Chondrocyte (in vitro differentiated cells): ENCODE measurements at regions not wholly inside any gene's neighbourhood (a gene's known extent, or its start where the extent isn't known, plus 50 kb on each side); places are given as distances from the start of the nearest gene placed in this dataset.

Source experiments
- DNase-seq: peaks from one replicate; pipeline ENCODE4 v3.0.0; 2021; ENCODE audit warnings: mixed read lengths, low spot score
- H3K27ac Mint-ChIP-seq: one replicate; pipeline ENCODE4 v1.8.0; 2021; ENCODE audit warnings: mild to moderate bottlenecking, moderate library complexity, mixed read lengths; ENCODE audit not compliant: unreplicated experiment
- H3K27me3 Mint-ChIP-seq: 2 replicates; pipeline ENCODE4 v1.8.0; 2021; ENCODE audit warnings: low read depth, mixed read lengths
- H3K36me3 Mint-ChIP-seq: 2 replicates; pipeline ENCODE4 v1.8.0; 2021; ENCODE audit warnings: low read depth, mixed read lengths
- H3K4me1 Mint-ChIP-seq: 2 replicates; pipeline ENCODE4 v1.8.0; 2021; ENCODE audit warnings: low read depth, mild to moderate bottlenecking, mixed read lengths
- H3K4me3 Mint-ChIP-seq: one replicate; pipeline ENCODE4 v1.8.0; 2021; ENCODE audit warnings: mild to moderate bottlenecking, moderate library complexity, mixed read lengths; ENCODE audit not compliant: unreplicated experiment
- H3K9me3 Mint-ChIP-seq: 2 replicates; pipeline ENCODE4 v1.8.0; 2021; ENCODE audit warnings: low read depth, mixed read lengths
- CTCF ChIP-seq: fragments of 200-600 bp; sonication (generic); IDR thresholded peaks from 2 replicates; pipeline ENCODE4 v1.5.0; 2021; ENCODE audit warnings: antibody characterized with exemption, mild to moderate bottlenecking, moderate library complexity

GRCh38 chr2:37454851-37455762 is 110.7 kb downstream of the QPCT start:
- peaks cover 41% of the 10 kb centered on the region for H3K4me1 Mint-ChIP-seq
- H3K27me3 Mint-ChIP-seq = no peaks in the 10 kb centered on the region
- no peak for DNase-seq
- no peak for TF ChIP-seq CTCF
- H3K4me3 Mint-ChIP-seq = no peak overlapping the region
- no peak overlapping the region for H3K27ac Mint-ChIP-seq
- H3K36me3 Mint-ChIP-seq = no peaks in the 10 kb centered on the region
- no peaks in the 10 kb centered on the region for H3K9me3 Mint-ChIP-seq

GRCh38 chr2:37456479-37456878 is 112.0 kb downstream of the QPCT start:
- Mint-ChIP-seq H3K4me3 (no peak overlapping the region), H3K4me1 (peaks cover 51% of the 10 kb centered on the region), H3K9me3 (peaks cover 3% of the 10 kb centered on the region), H3K36me3 (no peaks in the 10 kb centered on the region), H3K27ac (no peak overlapping the region), H3K27me3 (no peaks in the 10 kb centered on the region)
- no peak for DNase-seq
- no peak for TF ChIP-seq CTCF

GRCh38 chr2:37457401-37457901 is 113.0 kb downstream of the QPCT start:
- H3K4me1 Mint-ChIP-seq = peaks cover 52% of the 10 kb centered on the region
- DNase-seq = no peak
- peak overlapping the region; percentile 60 for H3K27ac Mint-ChIP-seq
- H3K27me3 Mint-ChIP-seq = no peaks in the 10 kb centered on the region
- H3K36me3 Mint-ChIP-seq = no peaks in the 10 kb centered on the region
- TF ChIP-seq CTCF = no peak
- H3K9me3 Mint-ChIP-seq = peaks cover 3% of the 10 kb centered on the region
- H3K4me3 Mint-ChIP-seq = peak overlapping the region; percentile 27

GRCh38 chr2:37458133-37458532 is 113.7 kb downstream of the QPCT start:
- DNase-seq = no peak
- Mint-ChIP-seq H3K4me1 (peaks cover 52% of the 10 kb centered on the region), H3K4me3 (no peak overlapping the region), H3K9me3 (peaks cover 3% of the 10 kb centered on the region), H3K27ac (no peak overlapping the region), H3K36me3 (no peaks in the 10 kb centered on the region), H3K27me3 (no peaks in the 10 kb centered on the region)
- TF ChIP-seq CTCF = no peak

GRCh38 chr2:37459095-37459981 is 114.9 kb downstream of the QPCT start:
- no peak for TF ChIP-seq CTCF
- Mint-ChIP-seq H3K4me3 (no peak overlapping the region), H3K36me3 (no peaks in the 10 kb centered on the region), H3K27me3 (no peaks in the 10 kb centered on the region), H3K9me3 (peaks cover 5% of the 10 kb centered on the region), H3K4me1 (peaks cover 54% of the 10 kb centered on the region), H3K27ac (peak overlapping the region; percentile 92)
- DNase-seq = no peak
